C1 segment of cervical spinal cord (tissue), 14 donors: ENCODE measurements at regions not wholly inside any gene's neighbourhood (a gene's known extent, or its start where the extent isn't known, plus 50 kb on each side); places are given as distances from the start of the nearest gene placed in this dataset.

ENCODE experiments used
- DNase-seq, 14 donors: peaks; one replicate each; lab custom pipeline; 2025; lab: John Stamatoyannopoulos, UW

DNA sequence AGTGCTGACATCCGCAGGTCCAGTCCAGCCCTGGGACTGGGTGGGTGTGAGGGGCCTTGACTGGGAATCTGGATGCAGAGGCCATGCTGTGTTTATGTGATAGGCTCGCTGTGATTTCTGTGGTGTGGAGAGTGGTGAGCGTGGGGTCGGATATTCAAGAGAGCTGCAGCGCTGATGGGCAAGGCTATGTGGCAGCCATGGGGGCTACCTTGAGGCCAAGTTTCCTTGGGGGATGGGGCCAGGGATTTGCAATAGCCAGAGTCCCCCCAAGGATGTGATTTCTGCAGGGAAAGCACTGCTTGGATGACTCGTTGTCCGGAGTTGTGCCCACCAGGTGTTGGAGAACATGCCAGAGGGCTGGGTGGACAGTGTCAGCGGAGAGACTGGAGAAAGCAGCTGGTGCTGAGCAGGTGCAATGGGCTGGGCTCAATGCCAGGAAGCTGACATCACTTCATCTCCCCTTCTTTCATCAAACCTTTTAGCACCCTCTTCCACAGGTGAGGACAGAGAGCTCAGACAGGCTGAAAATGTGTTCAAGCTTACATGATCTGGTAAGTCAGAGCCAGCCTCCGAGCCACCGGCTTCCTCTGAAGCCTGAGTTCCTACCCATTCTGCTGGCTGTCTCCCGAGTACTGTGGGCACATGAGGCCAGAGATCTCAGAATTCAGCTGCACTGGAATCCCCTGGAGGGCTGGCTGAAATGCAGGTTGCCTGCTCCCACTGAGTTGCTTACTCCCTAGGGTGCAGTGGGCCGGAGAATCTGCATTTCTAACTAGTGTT lies 132.9 kb downstream of the RHOU start:
- no peak for DNase-seq

GRCh38 chr1:228868731-228869024 lies 133.4 kb downstream of the RHOU start:
- DNase-seq: no peak

GRCh38 chr1:228869312-228869824 lies 134.1 kb downstream of the RHOU start:
- DNase-seq: no peak

- DNase-seq: no peak
Observed at GRCh38 chr1:228870041-228870713, 134.9 kb downstream of the RHOU start.

- peak in 3 of 14 donors; percentile 40 to 64 (median 49) for DNase-seq
Observed at GRCh38 chr1:228871314-228872061, 136.2 kb downstream of the RHOU start.

DNA sequence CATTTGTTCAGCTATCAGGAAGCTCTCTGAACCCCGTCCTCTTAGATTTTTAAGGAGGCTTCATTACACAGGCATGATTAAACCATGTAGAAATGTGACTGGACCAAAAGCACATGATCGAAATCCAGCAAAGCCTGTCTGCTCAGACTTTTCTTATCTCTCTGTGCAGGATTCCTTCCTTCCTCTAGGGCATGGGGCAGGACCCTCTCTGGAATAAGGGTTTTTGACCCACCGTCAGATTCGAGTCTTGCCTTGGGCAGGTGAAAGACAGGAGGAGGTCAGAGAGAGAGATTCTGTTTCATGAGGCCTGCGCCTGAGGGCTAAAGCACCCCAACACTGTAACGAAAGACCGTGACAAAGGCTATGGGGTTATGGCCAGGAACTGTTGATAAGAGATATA lies 136.8 kb downstream of the RHOU start:
- DNase-seq: no peak

DNA sequence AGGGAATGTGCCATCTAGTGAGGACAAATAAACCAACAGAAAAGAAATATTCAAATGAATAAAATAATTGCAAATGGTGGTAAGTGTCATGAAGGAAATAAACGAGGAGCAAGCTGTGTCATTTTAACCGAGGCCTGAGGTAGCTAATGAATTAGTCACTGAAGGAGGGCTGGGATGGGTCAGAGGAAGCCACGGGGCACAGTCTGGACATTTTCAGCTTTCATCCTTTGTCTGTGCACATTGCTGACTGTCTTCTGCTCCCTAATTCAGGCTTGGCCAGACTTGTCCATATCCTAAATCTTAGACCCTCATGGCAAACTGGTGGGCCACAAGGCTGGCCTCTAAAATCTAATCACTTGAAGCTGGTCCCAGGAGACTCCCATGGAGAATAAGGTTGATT lies 138.4 kb downstream of the RHOU start:
- no peak for DNase-seq

GRCh38 chr1:228875741-228876140 lies 140.5 kb downstream of the RHOU start:
- peak in 1 of 14 donors; percentile 73 for DNase-seq

DNA sequence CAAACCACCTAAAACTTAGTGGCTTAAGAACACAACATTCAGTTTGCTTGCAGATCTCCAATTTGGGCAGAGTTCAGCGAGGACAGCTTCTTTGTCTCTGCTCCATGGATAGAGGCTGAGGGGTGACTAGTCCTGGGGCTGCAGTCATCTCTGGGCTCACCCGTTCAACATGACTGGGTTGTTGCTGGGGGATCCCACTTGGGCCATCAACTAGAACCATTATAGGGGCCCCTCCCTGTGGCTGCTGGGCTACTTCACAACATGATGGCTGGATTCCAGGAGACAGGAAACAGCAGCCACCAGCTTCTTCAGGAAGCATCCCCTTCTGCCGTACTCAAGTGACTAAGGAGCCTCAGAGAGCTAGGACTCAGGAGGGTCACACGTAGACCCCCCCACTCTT lies 140.9 kb downstream of the RHOU start:
- no peak for DNase-seq

GRCh38 chr1:228879164-228879563 lies 143.9 kb downstream of the RHOU start:
- DNase-seq: no peak

- DNase-seq: no peak
Observed at GRCh38 chr1:228882041-228882770, 146.9 kb downstream of the RHOU start.

DNA sequence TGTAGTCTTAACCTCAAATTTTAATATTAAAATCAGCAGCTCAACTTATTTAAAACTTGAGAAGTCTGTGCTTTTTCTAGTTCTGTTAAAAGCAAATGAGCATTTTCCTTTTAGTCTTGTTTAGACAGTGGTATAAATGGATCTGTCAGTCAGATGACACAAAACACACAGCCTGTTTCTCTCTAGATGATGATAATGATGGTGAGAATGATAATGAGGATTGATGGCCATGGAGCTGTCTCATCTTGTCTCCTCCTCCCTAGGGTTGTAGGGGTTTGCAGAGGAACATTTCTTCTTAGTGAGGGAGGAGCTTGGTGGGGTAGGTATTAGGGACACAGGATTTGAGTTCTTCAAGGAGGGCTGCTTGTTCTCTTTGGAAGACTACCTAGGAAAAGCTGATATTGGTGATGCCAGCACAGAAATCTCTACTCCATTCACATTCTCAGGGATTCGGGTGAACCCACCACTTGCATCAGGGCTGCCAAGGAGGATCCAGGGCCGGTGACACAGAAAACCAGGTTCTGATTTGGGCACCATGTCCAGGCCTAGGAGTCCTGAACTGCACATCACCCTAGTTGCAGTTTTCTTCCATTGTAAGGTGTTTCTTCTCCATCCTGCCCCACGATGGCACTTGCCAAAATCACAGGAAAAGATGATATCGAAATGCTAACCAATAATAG lies 147.6 kb downstream of the RHOU start:
- no peak for DNase-seq

DNA sequence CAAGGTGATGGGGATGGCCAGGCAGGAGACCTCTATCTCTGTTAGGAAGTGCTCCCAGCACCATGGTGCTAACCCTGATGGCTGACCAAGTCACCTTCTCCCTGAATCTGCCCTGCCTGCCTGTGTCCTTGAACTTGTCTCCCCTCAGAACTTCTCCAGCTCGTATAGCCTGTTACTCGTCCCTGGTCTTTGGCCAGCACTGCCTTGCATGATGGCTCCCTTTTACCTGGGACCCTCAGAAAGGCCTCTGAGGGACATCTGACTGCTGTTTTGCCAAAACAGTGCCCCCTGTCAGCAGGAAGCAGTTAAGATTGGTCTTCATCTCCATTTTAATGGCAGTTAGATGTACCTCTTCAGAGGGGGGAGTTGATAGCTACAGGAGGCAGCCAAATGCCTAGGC lies 148.3 kb downstream of the RHOU start:
- DNase-seq: no peak

GRCh38 chr1:228884196-228884595 lies 148.9 kb downstream of the RHOU start:
- no peak for DNase-seq

DNA sequence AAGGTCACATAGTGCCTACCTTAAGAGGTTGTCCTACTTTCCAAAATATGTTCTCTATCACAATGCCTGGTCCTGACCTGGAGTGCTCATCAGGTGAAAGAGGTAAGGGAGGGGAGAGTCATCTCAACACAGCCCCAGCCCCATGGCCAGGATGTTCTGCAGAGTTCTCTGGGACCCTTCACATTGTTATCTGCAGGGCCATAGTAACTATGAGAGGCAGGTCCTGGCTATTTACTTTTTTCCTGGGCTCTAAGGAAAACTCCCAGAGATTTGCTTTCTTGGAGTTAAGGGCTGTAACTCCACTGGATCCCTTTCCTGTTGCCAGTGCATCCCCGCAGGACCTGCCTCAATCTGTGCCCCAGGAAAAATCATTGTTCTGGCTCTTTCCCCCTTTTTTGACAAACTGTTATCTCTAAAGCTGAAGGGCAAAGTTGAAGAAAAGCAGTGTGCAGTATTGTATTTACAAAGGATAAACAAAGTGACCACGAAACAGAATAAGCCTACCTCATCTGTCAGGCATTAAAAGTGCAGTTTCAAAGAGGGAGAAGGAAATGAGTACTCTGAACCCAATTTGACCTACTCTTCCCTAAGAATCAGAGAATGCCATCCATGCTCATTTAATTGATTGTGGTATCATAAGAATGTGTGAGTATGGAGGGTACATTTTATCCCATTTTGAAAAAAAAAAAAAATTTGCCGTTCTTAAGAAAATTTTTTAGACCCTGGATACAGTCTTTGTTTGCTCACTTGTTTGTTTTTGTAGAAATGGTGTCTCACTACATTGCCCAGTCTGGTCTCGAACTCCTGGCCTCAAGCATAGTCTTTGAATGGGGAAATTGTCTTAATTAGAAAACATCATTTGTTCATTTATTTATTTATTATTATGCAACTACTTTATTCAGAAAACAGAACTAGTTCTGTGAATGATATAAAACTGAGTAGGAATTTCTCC lies 149.6 kb downstream of the RHOU start:
- DNase-seq: no peak

GRCh38 chr1:228885845-228886244 lies 150.6 kb downstream of the RHOU start:
- no peak for DNase-seq

- no peak for DNase-seq
Observed at GRCh38 chr1:228887101-228887500, 151.8 kb downstream of the RHOU start.

DNA sequence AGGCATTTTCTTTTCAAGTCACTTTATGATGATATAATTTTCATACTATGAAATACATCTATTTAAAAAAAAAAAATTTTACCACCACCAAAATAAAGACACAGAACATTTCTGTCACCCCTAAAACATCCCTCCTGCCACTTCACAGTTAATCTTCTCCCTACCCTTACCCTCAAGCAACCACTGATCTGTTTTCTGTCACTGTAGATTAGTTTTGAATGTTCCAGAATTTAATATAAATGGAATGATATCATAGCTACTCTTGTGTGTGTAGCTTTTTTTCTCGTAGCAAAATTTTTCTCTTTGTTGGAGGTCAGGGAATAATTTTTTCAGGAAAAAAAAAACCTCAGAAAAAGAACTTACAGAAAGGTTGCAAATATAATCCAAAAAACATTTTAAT lies 152.7 kb downstream of the RHOU start:
- no peak for DNase-seq

GRCh38 chr1:228889289-228889688 lies 154.0 kb downstream of the RHOU start:
- no peak for DNase-seq
